Heart right ventricle (tissue), 16 donors: ENCODE measurements at regions not wholly inside any gene's neighbourhood (a gene's known extent, or its start where the extent isn't known, plus 50 kb on each side); places are given as distances from the start of the nearest gene placed in this dataset.
"Not testable (repeated sequence)": the region's sequence is repeated elsewhere in the genome, so short reads cannot be mapped to it uniquely, and the experiment has no call there.

Experiments
- ATAC-seq, 8 donors: fragments of 200-7000 bp; cut with Tn5 transposase; one replicate each; pipeline ENCODE4 v1.9.1; 2020; ENCODE audit warnings: mild to moderate bottlenecking in 8 of 8, moderate library complexity in 8 of 8, moderate number of reproducible peaks in 1 of 8
- DNase-seq, 2 donors: peaks; one replicate each; pipeline ENCODE4 v3.0.0-alpha.2; 2020
- H3K27ac ChIP-seq, 10 donors: fragments of 200-600 bp; sonication (generic) in 2 of 10; one replicate each; pipeline versions ENCODE4 v1.5.0 to v1.8.0; 2020 to 2022; ENCODE audit warnings: mild to moderate bottlenecking in 3 of 10
- H3K27me3 ChIP-seq, 7 donors: fragments of 200-600 bp; one replicate each; pipeline ENCODE4 v1.8.0; 2021 to 2022; ENCODE audit warnings: mild to moderate bottlenecking in 2 of 7
- H3K36me3 ChIP-seq, 9 donors: fragments of 200-600 bp; sonication (generic) in 1 of 9; one replicate each; pipeline versions ENCODE4 v1.5.0 to v1.8.0; 2020 to 2022; ENCODE audit warnings: mild to moderate bottlenecking in 2 of 9
- H3K4me1 ChIP-seq, 9 donors: fragments of 200-600 bp; sonication (generic) in 1 of 9; one replicate each; pipeline versions ENCODE4 v1.5.0 to v1.8.0; 2020 to 2022; ENCODE audit warnings: mild to moderate bottlenecking in 4 of 9
- H3K4me3 ChIP-seq, 10 donors: fragments of 200-600 bp; sonication (generic) in 2 of 10; one replicate each; pipeline versions ENCODE4 v1.5.0 to v1.8.0; 2020 to 2022; ENCODE audit warnings: mild to moderate bottlenecking in 7 of 10, moderate library complexity in 2 of 10
- H3K9me3 ChIP-seq, 11 donors: fragments of 200-600 bp in 10 of 11; sonication (generic) in 2 of 11; one replicate each; pipeline versions ENCODE4 v1.5.0 to v1.8.0; 2013 to 2022; ENCODE audit warnings: mild to moderate bottlenecking in 2 of 11, control low read depth in 1 of 11, moderate library complexity in 1 of 11
- CTCF ChIP-seq, 9 donors: fragments of 200-600 bp; sonication (generic) in 2 of 9; IDR thresholded peaks; one replicate each; pipeline versions ENCODE4 v1.5.0 to v1.8.0; 2021 to 2022; ENCODE audit warnings: antibody characterized with exemption in 9 of 9, mild to moderate bottlenecking in 5 of 9, moderate library complexity in 1 of 9
- WGBS, 2 donors: extraction: QIAGEN DNeasy Blood & Tissue Kit; methylation state at CpG; one replicate each; pipeline ENCODE4 v1.1.7; 2013; ENCODE audit warnings: inconsistent platforms in 1 of 2; 5-methylcytosine and 5-hydroxymethylcytosine counted together
- intact Hi-C, 10 donors: fragments of 100-400 bp; cut with DNase I; formaldehyde crosslinking; loops; one replicate each; pipeline versions ENCODE4 v1.11.1 to v1.14.2; 2022
- donor health status: Arrhythmogenic right ventricular cardiomyopathy.
- donor health status: ischemic (EF 13 %, LVEDD 7.1; RV severe dilation, severe dysfunction).
- donor health status: healthy with polysubstance abuse.
- donor health status: DM: no; HTN: yes; CAD: no.
- donor health status: DM: no; HTN: no; CAD: no.
- donor health status: ischemic (EF 25% LVEDD 6.9; RV normal size, moderate dysfunction).
- donor health status: ischemic (EF 25% LVEDD 5.7; RV mildly dilated, moderate dysfunction).
- donor health status: healthy.
- donor health status: DM: yes; HTN: yes; CAD: no.
- donor health status: Ischemic cardiomyopathy.
- donor health status: ischemic (EF 35%, LVEDD 5.7; RV mildly dilated, moderate dysfunction).
- donor health status: nonischemic (EF 11% LVEDD 7.7; RV severe dilation, severe dysfunction).
- donor health status: DM: yes; HTN: yes; CAD: no.
- donor health status: PGD.
- donor health status: ischemic (EF 29% LVEDD 5.4; RV normal size, mild dysfunction).
- donor health status: nonischemic (EF 23%, LVEDD 6.1; RV moderate dilation, normal function).

GRCh38 chr12:29023436-29024076 is 125.5 kb upstream of the FAR2 start:
- H3K27me3 ChIP-seq: no peaks in the 10 kb centered on the region
- DNase-seq (no peak), ATAC-seq (no peak)
- WGBS, 2 donors: 76 to 80% methylated on average over 2 of the region's 2 CpGs
- H3K4me3 ChIP-seq: no peak overlapping the region
- intact Hi-C loops: no loop called here
- H3K9me3 ChIP-seq: no peaks in the 10 kb centered on the region
- no peak overlapping the region for H3K27ac ChIP-seq
- no peaks in the 10 kb centered on the region for H3K36me3 ChIP-seq
- no peaks in the 10 kb centered on the region for H3K4me1 ChIP-seq
- TF ChIP-seq CTCF (IDR thresholded peaks at IDR 0.05): no peak

GRCh38 chr12:29024117-29024516 is 125.0 kb upstream of the FAR2 start:
- Histone ChIP-seq H3K9me3 (no peaks in the 10 kb centered on the region), H3K36me3 (no peaks in the 10 kb centered on the region), H3K27ac (no peak overlapping the region), H3K4me1 (no peaks in the 10 kb centered on the region), H3K27me3 (no peaks in the 10 kb centered on the region), H3K4me3 (no peak overlapping the region)
- intact Hi-C loops: no loop called here
- TF ChIP-seq CTCF (IDR thresholded peaks at IDR 0.05): no peak
- WGBS, 2 donors: 73 to 76% methylated on average over 1 of the region's 1 CpG
- DNase-seq (no peak), ATAC-seq (no peak)

- WGBS, 2 donors: 87% methylated on average over 2 of the region's 2 CpGs
Observed at GRCh38 chr12:29025937-29026336, 123.1 kb upstream of the FAR2 start.

GRCh38 chr12:29026419-29026818 is 122.7 kb upstream of the FAR2 start:
- 65 to 77% methylated on average over 4 of the region's 4 CpGs for WGBS, 2 donors
- Histone ChIP-seq H3K27ac (no peak overlapping the region), H3K4me1 (no peaks in the 10 kb centered on the region), H3K36me3 (no peaks in the 10 kb centered on the region), H3K9me3 (no peaks in the 10 kb centered on the region), H3K27me3 (no peaks in the 10 kb centered on the region), H3K4me3 (no peak overlapping the region)
- intact Hi-C loops: no loop called here
- ATAC-seq (no peak), DNase-seq (no peak)
- TF ChIP-seq CTCF (IDR thresholded peaks at IDR 0.05): no peak

More at GRCh38 chr12:29025937-29026336, 123.1 kb upstream of the FAR2 start:
- DNase-seq (no peak), ATAC-seq (no peak)
- no peak for TF ChIP-seq CTCF (IDR thresholded peaks at IDR 0.05)
- Histone ChIP-seq H3K4me1 (no peaks in the 10 kb centered on the region), H3K9me3 (no peaks in the 10 kb centered on the region), H3K36me3 (no peaks in the 10 kb centered on the region), H3K4me3 (no peak overlapping the region), H3K27me3 (no peaks in the 10 kb centered on the region), H3K27ac (no peak overlapping the region)
- intact Hi-C loops: no loop called here

GRCh38 chr12:29029484-29029883 is 119.6 kb upstream of the FAR2 start:
- H3K27ac ChIP-seq, ATAC-seq, intact Hi-C loops, H3K4me3 ChIP-seq, H3K4me1 ChIP-seq, H3K36me3 ChIP-seq, DNase-seq, H3K27me3 ChIP-seq, H3K9me3 ChIP-seq: not testable (repeated sequence)
- 90 to 91% methylated on average over 8 of the region's 8 CpGs for WGBS, 2 donors
